Activated CD4-positive, alpha-beta T cell treated with anti-CD3 and anti-CD28 coated beads, Interleukin-2, amount 50 U/mL, for 24 hours (primary cell): ENCODE measurements at regions not wholly inside any gene's neighbourhood (a gene's known extent, or its start where the extent isn't known, plus 50 kb on each side); places are given as distances from the start of the nearest gene placed in this dataset.

Experiments
- DNase-seq, 2 donors: peaks; one replicate each; pipeline ENCODE4 v3.0.0-alpha.2; 2020; ENCODE audit warnings: low read depth in 1 of 2, low spot score in 1 of 2

DNA sequence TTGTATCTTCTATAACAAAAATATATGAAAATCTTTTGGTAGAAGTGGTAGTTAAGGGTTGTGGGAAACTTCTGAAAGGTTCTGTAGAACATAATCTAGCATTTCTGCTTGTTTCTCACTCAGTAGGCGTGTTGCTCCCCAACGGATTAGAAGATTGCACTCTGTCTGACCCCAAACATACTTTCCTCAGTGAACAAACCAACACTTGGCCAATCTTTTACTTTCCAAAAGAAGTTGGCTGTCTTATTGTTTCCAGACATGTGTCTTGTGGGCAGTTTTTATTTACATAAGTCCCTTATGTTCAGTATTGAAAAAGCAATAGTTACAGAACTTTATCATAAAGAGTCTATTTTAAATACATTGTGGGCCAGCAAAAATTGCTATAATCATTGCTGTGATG, 312.8 kb upstream of the EPHA5 start:
- no peak for DNase-seq

DNA sequence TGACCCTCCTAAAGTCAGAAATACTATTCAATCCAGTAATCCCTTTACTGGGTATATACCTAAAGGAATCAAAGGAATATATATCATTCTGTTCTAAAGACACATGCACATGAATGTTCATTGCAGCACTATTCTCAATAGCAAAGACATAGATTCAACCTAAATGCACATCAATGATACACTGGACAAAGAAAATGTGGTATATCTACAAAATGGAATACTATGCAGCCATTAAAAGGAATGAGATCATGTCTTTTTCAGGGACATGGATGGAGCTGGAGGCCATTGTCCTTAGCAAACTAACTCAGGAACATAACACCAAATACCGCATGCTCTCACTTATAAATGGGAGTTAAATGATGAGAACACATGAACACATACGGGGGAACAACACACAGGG, 306.0 kb upstream of the EPHA5 start:
- DNase-seq: no peak

DNA sequence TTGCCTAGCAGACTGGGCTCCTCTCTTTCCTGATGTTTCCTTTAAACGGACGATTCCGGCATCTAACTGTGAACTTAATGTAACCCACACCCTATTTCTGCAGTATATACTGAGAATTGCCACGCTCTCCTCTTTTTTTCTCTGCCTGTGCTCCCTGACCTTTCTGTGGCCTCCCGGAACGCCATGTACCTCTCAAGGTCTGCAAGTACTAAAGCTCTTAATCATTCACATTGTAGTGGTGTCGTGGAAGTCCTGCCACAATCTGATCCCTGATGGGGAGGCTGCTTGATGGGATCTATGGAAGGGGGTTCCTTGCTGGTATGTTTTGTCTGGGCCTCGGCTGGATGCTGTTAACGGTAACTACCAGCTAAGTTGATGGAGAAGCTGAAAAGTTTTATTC, 302.9 kb upstream of the EPHA5 start:
- DNase-seq: no peak

DNA sequence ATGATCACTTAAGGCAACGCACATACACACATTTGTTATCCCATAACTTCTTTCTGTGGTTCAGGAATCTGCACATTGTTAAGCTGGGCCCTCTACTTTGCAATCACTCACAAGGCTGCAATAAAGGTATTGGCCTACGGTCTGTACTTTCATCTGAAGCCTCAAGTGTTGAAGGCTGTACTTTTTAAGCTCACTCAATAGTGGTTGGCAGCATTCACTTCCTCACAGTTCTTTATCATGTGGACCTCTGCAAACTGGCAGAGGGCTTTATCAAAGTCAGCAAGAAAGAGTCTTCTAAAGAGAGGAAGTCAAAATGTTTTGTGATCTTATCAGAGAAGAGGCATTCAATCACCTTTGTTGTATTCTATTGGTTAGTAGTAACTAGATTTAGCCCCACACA, 301.4 kb upstream of the EPHA5 start:
- DNase-seq: no peak

DNA sequence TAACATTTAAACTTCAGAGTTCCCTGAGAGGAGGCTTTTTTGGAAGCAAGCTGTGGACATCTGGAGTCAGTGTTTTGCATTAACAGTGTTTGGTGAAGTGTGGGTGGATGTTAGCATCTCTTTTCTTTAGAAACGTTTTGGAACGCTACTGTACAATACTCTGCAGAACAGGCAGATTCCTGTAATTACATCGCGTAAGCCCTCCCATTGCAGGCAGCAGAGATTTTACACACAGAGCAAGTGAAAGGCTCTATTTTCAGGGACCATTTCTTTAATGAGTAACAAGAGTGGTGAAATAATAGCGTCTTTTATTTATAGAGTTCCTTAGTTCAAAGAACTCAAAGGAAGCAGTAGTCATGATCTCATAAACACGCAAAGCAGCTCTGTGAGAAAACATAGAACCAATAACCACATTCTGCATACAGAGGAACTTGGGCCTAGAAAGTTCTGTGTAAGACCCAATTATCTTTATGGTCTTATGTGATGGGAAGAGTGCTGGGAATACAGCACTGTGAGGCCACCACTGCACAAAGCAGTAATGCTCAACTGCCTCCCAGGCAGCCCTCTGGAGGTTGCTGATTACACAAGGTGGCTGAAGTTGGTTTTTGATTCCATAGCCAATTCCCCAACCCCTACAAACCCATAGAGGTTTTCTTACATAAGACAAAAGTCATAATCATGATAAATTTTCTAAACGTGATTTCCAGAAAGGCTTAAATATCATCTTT, 298.7 kb upstream of the EPHA5 start:
- DNase-seq: no peak

DNA sequence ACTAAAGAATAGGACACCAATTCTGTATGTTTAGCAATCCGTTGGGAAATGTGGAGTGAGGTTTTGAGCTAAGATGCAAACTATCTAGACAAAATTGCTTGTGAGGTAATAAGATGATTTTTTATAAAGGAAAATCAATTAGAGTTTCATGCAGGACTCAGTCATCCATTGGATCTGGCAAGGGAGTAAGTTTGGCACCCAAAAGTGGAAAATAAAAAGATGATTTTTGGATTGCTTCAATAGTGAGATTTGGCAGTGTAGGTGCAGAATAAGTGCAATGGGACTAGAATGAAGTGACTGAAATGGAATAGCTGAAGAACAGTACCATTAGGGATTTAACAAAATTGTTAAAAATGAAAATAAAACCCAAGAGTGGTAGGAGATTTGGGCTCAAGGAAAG, 290.5 kb upstream of the EPHA5 start:
- DNase-seq: no peak

DNA sequence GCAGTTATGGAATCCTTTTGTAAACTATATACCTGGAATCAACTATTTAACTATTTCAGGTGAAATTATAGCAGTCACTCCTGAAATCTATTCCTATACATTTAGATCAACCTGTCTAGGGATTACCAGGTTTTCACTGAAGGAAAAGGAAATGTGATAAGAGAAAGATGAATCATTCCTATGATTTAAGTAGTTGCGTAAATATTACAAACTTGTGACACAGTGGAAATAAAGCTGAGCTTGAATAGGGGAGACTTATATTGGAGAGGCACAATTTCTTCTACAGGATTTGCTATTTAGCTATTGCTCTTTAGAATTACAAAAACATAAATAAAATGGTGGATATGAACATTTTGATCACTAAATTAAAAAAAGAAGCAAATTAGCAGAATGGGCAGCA, 284.1 kb upstream of the EPHA5 start:
- no peak for DNase-seq

DNA sequence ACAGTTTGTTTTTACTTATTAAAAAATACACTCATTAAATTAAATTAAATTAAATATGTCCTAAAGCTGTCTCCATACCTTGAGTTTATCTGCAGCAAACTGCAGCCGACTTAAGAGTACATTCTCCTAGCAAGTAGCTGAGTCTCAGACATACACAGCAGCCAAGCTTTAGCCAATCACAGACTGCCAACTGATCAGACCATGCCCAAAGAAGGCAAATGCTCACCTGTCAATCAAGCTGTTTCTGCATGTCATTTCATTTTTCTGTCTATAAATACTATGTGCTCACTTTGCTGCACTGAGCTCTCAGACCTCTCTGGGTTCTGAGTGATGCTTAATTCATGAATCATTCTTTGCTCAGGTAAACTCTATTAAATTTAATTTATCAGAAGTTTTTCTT, 280.9 kb upstream of the EPHA5 start:
- DNase-seq: no peak

DNA sequence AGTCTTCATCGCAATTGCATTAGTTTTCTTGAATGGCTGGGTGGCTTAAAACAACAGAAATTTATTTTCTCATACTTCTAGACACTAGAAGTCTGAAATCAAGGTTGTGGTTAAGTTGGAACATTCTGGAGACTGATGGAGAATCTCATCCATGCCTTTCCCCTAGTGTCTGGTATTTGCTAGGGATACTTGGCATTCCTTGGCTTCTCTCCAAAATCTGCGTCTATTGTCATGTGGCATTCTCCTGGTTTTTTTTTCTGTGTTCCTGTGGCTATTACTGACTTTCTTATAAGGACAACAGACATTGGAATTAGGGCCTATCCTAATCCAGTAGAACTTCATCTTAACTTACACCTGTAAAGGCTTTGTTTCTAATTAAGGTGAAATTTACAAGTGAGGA, 272.8 kb upstream of the EPHA5 start:
- DNase-seq: no peak

DNA sequence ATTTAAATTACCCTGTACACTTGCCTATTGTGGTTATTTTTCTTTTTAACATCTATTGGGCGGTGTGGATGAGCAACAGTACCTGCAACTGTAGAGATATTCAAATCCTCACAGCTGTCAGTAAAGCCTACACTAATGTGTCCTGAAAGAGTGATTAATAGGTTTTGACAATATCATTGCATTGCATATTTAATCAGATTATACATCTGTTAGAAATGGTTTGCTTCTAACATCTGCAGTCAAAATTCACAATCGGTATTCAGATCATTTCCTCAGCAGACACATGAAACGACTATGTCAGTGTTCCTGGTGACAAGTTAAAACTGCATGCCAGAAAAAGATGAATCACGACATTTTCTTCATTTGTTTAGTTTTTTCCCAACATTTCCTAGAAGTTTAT, 254.6 kb upstream of the EPHA5 start:
- DNase-seq: no peak

DNA sequence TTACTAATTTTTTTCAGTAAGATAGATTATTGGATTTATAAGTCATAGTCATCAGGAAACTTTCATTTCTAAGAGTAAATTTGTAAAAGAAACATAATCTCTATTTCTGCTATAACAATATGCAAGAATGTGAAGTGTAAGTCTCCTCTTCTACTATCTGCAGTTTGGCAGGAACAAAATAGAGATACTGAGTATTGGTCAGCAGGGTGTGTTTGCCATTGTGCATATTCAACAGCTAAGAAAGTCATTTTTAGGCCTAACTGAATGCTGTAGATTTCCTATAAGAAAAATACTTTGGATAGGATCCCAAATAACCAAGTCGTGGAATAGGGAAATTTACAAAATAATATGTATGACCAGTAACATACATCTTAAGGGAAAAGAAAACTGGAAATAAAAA, 253.3 kb upstream of the EPHA5 start:
- DNase-seq: no peak

DNA sequence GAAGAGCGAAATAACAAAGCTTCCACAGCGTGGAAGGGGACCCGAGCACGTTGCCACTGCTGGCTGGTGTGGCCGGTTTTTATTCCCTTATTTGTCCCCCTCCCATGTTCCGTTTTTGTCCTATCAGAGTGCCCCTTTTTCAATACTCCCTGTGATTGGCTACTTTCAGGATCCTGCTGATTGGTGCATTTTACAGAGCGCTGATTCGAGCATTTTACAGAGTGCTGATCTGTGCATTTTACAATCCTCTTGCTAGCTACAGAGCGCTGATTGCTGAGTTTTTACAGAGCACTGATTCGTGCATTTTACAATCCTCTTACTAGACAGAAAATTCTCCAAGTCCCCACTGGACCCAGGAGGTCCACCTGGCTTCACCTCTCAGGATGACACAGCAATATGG, 250.9 kb upstream of the EPHA5 start:
- no peak for DNase-seq

DNA sequence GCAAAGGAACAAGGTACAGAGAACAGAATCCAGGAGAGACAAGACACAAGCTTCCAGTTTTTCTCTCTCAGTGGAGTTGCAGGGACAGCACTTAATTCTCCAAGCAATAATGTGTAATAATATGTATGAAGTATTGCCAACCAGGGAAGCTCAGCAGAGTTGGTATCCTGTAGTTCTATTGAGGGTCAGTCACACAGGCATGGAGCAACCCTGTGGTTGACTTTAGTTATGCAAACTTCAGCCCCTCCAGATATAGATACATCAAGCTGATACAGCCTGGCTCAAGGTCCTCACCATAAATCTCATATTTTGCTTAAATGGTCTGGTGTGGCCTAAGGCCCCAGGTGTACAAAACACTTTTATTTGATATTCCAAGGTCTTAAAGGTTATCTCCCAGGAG, 248.6 kb upstream of the EPHA5 start:
- DNase-seq: no peak

DNA sequence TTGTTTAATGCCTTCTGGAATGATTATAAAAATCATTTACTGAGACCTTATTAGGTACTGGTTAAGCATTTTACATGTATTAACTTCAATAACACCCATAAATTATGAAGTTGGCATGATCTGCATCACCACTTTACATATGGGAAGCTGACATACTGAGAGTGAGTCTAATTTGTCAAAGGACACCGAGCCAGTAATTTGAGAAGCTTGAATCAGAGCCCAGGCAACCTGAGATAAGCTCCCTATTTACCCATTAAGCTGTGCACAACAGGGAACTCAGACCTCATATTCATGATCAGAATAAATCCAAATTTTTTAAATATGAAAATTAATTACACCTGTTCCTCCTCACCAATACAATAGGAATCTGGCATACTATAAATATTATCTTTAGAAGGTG, 247.9 kb upstream of the EPHA5 start:
- DNase-seq: no peak

DNA sequence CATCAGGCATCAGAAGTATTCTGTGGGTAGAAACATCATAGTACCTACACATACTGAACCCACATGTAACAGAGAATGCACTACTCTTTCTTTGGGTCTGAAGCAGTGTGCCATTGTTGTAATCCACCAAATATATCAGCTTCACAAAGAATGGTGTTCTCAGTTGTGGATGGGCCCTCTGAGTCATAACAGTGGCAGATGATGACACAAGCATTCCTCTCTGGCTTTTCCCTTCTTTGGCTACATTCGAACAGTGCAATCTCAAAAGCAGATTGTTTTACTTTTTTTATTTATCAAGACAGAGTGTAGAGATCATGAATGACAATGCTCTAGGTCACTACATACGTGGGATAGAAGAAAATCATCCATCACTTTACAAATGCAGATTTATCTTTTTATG, 247.2 kb upstream of the EPHA5 start:
- no peak for DNase-seq

DNA sequence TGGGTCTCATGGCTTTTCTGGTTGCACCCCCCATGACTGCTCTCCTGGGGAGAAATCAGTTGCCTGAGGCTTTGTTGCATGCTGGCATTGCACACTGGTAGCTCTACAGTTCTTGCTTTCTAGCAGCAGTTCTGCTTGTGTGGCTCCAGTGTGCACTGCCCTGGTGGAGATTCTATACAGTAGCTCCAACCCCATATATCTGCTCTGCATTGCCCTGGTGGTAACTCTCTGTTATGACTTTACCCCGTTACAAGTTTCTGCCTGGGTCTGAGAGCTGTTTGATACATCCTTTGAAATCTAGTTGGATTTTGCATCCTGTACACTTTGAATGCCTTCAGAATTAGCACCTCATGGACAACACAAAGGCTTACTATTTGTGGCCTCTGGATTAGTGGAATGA, 241.4 kb upstream of the EPHA5 start:
- no peak for DNase-seq

DNA sequence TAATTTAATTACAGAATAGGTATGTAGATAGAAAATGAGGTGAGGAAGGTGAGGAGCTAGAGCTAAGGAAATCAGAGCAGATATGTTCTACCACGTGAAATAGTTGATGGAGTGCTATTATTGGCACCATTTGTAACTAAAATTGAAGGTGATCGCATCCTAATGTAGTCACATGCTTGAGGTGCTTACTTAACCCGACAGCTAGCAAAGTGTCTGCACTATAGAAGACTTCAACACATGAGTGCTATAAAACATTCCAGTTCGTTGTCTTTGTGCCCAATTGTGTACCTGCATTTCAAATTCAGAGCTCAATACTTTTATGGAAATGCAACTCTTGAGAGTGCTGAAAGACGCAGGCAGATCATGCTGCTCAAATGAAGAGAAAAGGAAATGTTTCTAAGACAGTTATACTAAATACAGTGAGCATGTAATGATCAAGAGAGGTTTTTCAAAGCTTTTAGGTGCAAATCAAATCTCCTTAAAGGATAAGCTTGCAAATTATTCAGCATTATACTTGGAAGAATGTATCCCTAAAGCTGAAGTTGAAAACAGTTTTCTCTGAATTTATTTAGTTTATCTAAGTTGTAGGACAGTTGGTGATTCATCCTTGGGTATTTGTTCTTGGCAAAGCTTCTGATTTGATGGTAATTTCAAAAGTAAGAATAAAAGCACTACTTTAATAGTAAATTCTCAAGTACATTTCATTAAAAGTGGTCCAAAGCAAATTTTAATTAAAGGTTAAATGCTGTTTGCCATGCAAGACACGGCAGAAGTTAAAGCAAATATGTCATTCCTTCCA, 223.9 kb upstream of the EPHA5 start:
- DNase-seq: no peak

DNA sequence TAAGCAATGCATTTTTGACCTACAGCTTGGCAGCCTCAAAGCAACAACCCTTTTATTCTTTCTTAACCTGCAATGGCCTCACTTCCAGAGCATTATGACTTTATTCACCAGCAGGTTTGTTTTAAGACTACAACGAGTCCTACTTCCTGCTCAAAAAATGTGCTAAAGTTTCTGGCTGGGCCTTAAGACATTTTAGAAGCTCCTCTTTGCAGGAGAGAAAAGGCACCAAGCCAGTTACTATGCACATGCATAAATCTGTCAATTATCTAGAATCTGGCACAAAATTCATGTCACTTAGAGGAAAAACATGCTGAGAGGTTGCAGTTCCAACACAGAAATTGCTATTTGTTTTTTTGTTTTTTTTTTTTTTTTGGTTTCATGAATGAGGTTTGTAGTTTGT, 223.0 kb upstream of the EPHA5 start:
- DNase-seq: no peak

DNA sequence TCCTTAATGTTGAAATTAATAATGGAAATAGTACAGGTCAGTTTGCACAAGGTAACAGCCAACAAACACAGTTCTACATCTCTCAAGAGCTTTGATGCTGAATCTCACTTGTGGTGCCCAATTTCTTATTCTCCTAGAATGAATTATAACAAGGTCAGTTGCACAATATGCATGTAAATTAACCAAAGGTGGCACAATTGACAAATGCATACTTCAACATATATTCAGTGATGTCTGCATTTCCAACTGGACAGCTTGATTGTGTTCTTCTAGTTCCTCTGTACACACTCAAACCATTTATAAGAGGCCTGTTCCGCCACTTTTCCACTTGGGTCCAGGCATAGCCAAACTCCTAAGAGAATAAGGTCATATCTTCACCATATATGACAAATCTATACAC, 210.3 kb upstream of the EPHA5 start:
- no peak for DNase-seq

DNA sequence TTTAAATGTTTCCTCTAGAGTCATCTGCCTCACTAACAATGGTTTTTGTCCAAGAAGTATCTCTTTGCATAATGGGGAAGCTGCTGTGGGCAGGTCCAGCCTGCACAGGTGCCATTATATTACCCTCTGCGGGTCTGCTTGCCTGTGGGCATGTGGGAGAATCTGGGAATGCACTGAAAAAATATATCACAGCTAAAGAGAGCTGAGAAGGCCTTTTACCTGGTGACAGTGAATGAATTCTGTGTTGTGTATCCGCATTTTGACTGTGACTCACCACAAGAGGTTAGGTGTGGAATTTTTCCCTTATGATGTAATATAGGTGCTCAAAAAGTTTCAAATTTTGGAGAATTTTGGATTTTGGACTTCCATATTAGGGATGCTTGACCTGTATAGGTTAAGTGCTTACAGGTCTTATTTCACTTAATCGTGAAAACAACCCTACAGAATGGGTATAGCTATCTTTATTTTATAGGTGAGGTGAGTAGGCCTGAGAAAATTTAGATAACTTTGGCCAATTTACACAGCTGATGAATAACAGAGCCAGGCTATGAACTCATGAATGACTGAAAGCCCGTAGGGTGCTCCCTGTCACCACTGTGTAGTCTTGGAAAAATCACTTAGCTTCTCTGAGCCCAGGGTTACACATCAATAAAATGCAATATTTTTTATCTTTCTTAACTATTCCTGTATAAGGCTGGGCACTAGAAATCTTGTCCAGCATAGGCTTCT, 198.0 kb upstream of the EPHA5 start:
- no peak for DNase-seq

DNA sequence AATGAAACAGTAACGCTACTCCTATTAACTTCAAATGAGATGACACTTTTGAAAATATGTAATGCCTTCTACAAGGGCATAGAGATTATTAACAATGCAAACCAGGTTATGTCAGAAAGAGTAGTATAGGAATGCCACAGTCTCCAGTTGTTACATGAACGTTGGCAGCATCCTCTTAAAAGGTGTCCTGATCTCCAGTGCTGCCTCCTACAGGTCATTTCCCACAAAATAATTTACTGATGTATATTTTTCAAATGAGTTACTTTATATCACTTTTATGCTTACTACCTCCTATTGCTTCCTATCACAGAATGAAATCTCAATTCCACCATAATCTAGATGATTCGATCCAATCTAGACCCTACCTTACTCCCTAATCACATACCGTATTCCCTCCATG, 195.2 kb upstream of the EPHA5 start:
- no peak for DNase-seq

DNA sequence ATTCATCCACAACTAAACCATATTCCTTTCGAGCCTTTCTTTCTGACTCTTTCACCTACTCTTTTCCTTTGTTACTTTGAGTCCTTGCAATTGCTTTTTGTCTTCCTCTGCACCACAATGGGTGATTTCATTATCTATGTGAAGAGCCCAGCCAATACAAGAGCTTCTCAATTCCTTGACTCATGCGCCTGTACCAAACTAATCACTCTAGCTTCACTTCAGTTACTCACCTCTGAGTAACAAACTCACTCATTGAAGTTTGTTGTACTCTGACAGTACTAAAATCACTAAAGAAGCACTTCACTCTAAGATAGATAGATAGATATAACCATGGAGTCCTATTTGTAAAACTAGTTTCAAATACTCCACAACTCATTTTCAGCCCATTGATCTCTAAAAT, 191.7 kb upstream of the EPHA5 start:
- DNase-seq: no peak
